PC-9 (cell line): ENCODE measurements at regions not wholly inside any gene's neighbourhood (a gene's known extent, or its start where the extent isn't known, plus 50 kb on each side); places are given as distances from the start of the nearest gene placed in this dataset.

Experiments
- BruUV-seq: library from RNA; stranded (reverse); fragments of 400-500 nt; replicated peaks from 2 replicates; lab custom pipeline; 2021; lab: Mats Ljungman, UMichigan
- CTCF ChIA-PET: fragments of 300-600 bp; sonication (Branson Sonifier 250); formaldehyde crosslinking; loops from one replicate; lab custom pipeline; 2022; ENCODE audit warnings: antibody characterized with exemption; lab: Charles Lee
- POLR2A ChIA-PET: fragments of 300-600 bp; sonication (Branson Sonifier 250); formaldehyde crosslinking; loops from one replicate; lab custom pipeline; 2022; ENCODE audit warnings: antibody characterized with exemption; ENCODE audit not compliant: unreplicated experiment; lab: Charles Lee
- DNase-seq, 2 experiments: peaks; one replicate each; pipeline versions ENCODE4 v3.0.0 to v3.0.0-alpha.2; 2015 to 2022; ENCODE audit warnings: mixed read lengths in 1 of 2
- H2AFZ ChIP-seq: fragments of 200-600 bp; sonication (generic); 2 replicates; pipeline ENCODE4 v1.8.1; 2017; ENCODE audit warnings: antibody characterized with exemption
- H3F3A ChIP-seq: fragments of 200-600 bp; sonication (generic); 2 replicates; pipeline ENCODE4 v1.8.1; 2017; ENCODE audit warnings: antibody characterized with exemption, mild to moderate bottlenecking, low read depth; ENCODE audit not compliant: insufficient read depth
- H3K27ac ChIP-seq: fragments of 200-600 bp; sonication (generic); 2 replicates; pipeline ENCODE4 v1.6.1; 2016; ENCODE audit warnings: mixed run types
- H3K27me3 ChIP-seq: fragments of 200-600 bp; sonication (generic); 2 replicates; pipeline ENCODE4 v1.6.1; 2016; ENCODE audit warnings: low read depth, mixed run types; ENCODE audit not compliant: insufficient read depth
- H3K36me3 ChIP-seq: fragments of 200-600 bp; sonication (generic); 2 replicates; pipeline ENCODE4 v1.6.1; 2016; ENCODE audit warnings: low read depth, mixed run types
- H3K4me1 ChIP-seq: fragments of 200-600 bp; sonication (generic); replicated peaks from 2 replicates; pipeline ENCODE4 v1.6.1; 2016; ENCODE audit warnings: mixed run types; ENCODE audit not compliant: insufficient read depth
- H3K4me2 ChIP-seq: fragments of 200-600 bp; sonication (generic); 2 replicates; pipeline ENCODE4 v1.6.1; 2017; ENCODE audit warnings: mixed run types
- H3K4me3 ChIP-seq: fragments of 200-600 bp; sonication (generic); 2 replicates; pipeline ENCODE4 v1.6.1; 2016; ENCODE audit warnings: mixed run types
- H3K79me2 ChIP-seq: fragments of 200-600 bp; sonication (generic); 2 replicates; pipeline ENCODE4 v1.6.1; 2017; ENCODE audit warnings: low read depth, mixed run types
- H3K9me2 ChIP-seq: fragments of 200-600 bp; sonication (generic); 2 replicates; pipeline ENCODE4 v1.8.1; 2017; ENCODE audit warnings: mild to moderate bottlenecking; ENCODE audit not compliant: insufficient read depth
- H3K9me3 ChIP-seq: fragments of 200-600 bp; sonication (generic); 2 replicates; pipeline ENCODE4 v1.8.1; 2016; ENCODE audit warnings: low read depth; ENCODE audit not compliant: insufficient read depth
- H4K20me1 ChIP-seq: fragments of 200-600 bp; sonication (generic); 2 replicates; pipeline ENCODE4 v1.8.1; 2017; ENCODE audit not compliant: insufficient read depth
- CTCF ChIP-seq: fragments of 200-600 bp; sonication (generic); conservative IDR thresholded peaks from 2 replicates; pipeline ENCODE4 v1.6.1; 2017; ENCODE audit warnings: mixed run types, antibody characterized with exemption, mild to moderate bottlenecking, moderate library complexity
- EZH2 ChIP-seq: fragments of 200-600 bp; sonication (generic); IDR thresholded peaks from 2 replicates; pipeline ENCODE4 v1.8.0; 2017; ENCODE audit warnings: antibody characterized with exemption, low read depth
- intact Hi-C: fragments of 100-400 bp; cut with micrococcal nuclease; formaldehyde crosslinking; loops from one replicate; pipeline ENCODE4 v1.10.0; 2022; ENCODE audit not compliant: unreplicated experiment

DNA sequence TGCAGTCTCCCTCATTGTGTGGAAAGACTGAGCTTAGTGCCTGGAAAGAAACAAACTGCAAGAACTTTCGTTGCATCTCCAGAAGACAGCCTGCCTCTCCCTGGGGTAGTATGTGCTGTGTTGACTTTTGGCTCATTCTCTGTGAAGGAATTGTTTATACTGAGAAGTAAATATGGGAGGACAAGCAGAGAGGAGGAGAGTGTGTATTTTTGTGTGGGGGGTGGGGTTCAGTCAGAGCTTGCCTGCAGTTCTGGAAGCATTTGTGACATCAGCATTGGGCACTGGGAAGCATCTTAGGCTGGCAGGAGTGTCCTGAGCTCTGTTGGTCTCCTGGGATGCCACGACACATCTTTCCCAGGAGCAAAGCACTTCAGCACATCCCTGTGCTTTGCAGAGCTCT is 147.9 kb downstream of the HS3ST3B1 start:
- H3K79me2 ChIP-seq, result no peaks in the 10 kb centered on the region
- H2AFZ ChIP-seq, result no peak overlapping the region
- no peak for DNase-seq
- no peaks in the 10 kb centered on the region for H4K20me1 ChIP-seq
- intact Hi-C loops, result no loop called here
- H3K4me3 ChIP-seq, result no peak overlapping the region
- H3F3A ChIP-seq, result no peaks in the 10 kb centered on the region
- H3K4me1 ChIP-seq, result no peaks in the 10 kb centered on the region
- H3K4me2 ChIP-seq, result no peak overlapping the region
- TF ChIP-seq CTCF (no peak), EZH2 (no peak)
- no peaks in the 10 kb centered on the region for H3K9me2 ChIP-seq
- no peak overlapping the region for H3K27ac ChIP-seq
- BruUV-seq, result no TSS peak
- CTCF ChIA-PET, result no interaction called here
- POLR2A ChIA-PET, result no interaction called here
- H3K9me3 ChIP-seq, result no peaks in the 10 kb centered on the region
- no peaks in the 10 kb centered on the region for H3K36me3 ChIP-seq
- 0 out of 2 replicates have a peak, but pooled peaks cover 4% of the 10 kb centered on the region for H3K27me3 ChIP-seq

DNA sequence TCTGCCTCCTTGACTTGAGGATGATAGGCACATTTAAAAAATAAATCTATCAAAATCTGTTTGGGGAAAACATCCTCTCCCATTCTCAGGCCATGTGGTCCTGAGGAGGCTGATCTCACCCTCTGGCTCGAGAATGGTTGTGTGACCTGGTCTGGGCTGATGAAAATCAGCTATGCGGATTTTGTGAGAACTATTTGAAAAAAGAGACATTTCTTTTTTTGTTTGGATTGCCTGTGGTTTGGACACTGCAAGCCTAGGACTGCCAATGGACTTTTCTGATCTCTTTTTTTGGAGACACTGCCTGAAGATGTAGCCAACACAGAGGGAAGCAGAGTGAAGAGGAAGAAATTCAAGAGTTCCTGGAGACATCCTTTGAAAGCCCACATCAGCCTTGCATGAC is 145.9 kb downstream of the HS3ST3B1 start:
- Histone ChIP-seq H4K20me1 (no peaks in the 10 kb centered on the region), H3K4me3 (no peak overlapping the region), H3K27ac (no peak overlapping the region), H3K4me1 (no peaks in the 10 kb centered on the region), H3K79me2 (no peaks in the 10 kb centered on the region), H3K9me3 (no peaks in the 10 kb centered on the region), H3F3A (no peaks in the 10 kb centered on the region), H3K36me3 (no peaks in the 10 kb centered on the region), H3K27me3 (0 out of 2 replicates have a peak, but pooled peaks cover 4% of the 10 kb centered on the region), H3K9me2 (no peaks in the 10 kb centered on the region), H2AFZ (no peak overlapping the region), H3K4me2 (no peak overlapping the region)
- TF ChIP-seq EZH2 (no peak), CTCF (no peak)
- no peak for DNase-seq
- intact Hi-C loops, result no loop called here
- ChIA-PET CTCF (no interaction called here), POLR2A (no interaction called here)
- BruUV-seq, result no TSS peak

DNA sequence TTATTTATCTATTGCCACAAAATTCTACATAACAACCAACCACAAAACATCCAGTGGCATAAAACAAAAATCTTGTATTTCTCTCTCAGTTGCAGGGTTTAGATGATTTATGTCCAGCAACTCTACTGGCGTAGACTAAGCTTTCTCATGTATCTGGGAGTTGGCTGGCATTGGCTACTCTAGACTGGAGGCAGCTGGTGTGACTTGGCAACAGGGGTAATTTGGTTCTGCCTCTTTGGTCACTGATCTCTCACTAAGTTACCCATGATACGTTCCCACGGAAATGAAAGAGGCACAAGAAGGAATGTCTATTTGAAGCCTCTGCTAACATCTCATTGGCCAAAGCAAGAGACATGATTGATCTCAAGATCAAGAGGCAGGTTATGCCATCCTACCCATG is 144.0 kb downstream of the HS3ST3B1 start:
- Histone ChIP-seq H3K9me2 (no peaks in the 10 kb centered on the region), H3K9me3 (no peaks in the 10 kb centered on the region), H3K79me2 (no peaks in the 10 kb centered on the region), H3K4me2 (no peak overlapping the region), H3K4me3 (no peak overlapping the region), H4K20me1 (no peaks in the 10 kb centered on the region), H2AFZ (no peak overlapping the region), H3F3A (no peaks in the 10 kb centered on the region), H3K4me1 (no peaks in the 10 kb centered on the region), H3K27me3 (0 out of 2 replicates have a peak, but pooled peaks cover 7% of the 10 kb centered on the region), H3K36me3 (no peaks in the 10 kb centered on the region), H3K27ac (no peak overlapping the region)
- TF ChIP-seq CTCF (no peak), EZH2 (no peak)
- POLR2A ChIA-PET, result no interaction called here
- BruUV-seq, result no TSS peak
- intact Hi-C loops, result no loop called here
- CTCF ChIA-PET, result no interaction called here
- no peak for DNase-seq
